Activated CD8-positive, alpha-beta memory T cell treated with anti-CD3 and anti-CD28 coated beads for 24 hours (primary cell): ENCODE measurements at regions not wholly inside any gene's neighbourhood (a gene's known extent, or its start where the extent isn't known, plus 50 kb on each side); places are given as distances from the start of the nearest gene placed in this dataset.

ENCODE experiments used
- DNase-seq: peaks from one replicate; pipeline ENCODE4 v3.0.0-alpha.2; 2020

DNA sequence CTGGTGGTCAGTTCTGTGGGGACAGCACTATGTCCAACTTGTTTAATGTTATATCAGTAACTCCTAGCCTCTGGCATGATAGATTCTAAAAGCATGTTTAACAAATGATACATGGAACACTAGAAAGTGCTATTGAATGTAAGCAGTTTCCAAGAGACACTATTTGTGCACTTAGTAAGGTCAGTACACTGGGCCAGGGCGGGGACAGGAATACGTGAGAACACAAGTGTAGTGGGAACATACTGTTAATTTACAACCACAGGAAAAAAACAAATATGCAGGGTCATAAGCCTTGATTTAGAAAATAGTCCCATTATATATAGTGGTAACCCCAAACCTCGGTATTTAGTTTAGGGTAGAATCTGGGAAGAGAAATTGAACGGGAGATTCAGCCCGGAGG, 88.9 kb upstream of the SLC38A2 start:
- DNase-seq = no peak

GRCh38 chr12:46460682-46461210, 88.2 kb upstream of the SLC38A2 start:
- DNase-seq = no peak

GRCh38 chr12:46459861-46460545, 87.4 kb upstream of the SLC38A2 start:
- no peak for DNase-seq

- DNase-seq = no peak
Measured at GRCh38 chr12:46459111-46459510, 86.5 kb upstream of the SLC38A2 start.

GRCh38 chr12:46458500-46459102, 86.0 kb upstream of the SLC38A2 start:
- DNase-seq = no peak

- no peak for DNase-seq
Measured at GRCh38 chr12:46457958-46458357, 85.4 kb upstream of the SLC38A2 start.

- DNase-seq = no peak
Measured at GRCh38 chr12:46456356-46457334, 84.1 kb upstream of the SLC38A2 start.

- no peak for DNase-seq
Measured at GRCh38 chr12:46455648-46456352, 83.2 kb upstream of the SLC38A2 start.

GRCh38 chr12:46454981-46455380, 82.4 kb upstream of the SLC38A2 start:
- no peak for DNase-seq

GRCh38 chr12:46453428-46453827, 80.9 kb upstream of the SLC38A2 start:
- no peak for DNase-seq

DNA sequence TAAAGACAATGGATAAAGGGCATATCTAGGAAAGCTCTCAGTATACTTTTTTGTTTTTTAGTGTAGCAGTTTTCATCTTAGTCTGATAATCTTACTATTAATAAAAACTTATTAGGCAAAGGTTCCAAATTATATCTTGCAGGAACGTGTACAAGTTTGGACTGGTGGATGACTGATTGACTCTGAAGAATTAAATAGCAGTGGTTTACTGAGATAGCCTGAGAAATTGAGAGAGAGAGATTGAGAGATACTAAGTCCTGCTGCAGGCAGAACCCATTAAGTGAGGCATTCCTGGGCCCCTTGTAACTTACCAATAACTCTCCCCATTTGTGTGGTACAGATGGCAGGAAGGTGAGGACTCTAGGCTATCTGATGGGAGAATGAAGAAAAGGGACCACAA, 80.2 kb upstream of the SLC38A2 start:
- DNase-seq = no peak

- DNase-seq = no peak
Measured at GRCh38 chr12:46452061-46452615, 79.6 kb upstream of the SLC38A2 start.

- DNase-seq = no peak
Measured at GRCh38 chr12:46451276-46452021, 78.9 kb upstream of the SLC38A2 start.

DNA sequence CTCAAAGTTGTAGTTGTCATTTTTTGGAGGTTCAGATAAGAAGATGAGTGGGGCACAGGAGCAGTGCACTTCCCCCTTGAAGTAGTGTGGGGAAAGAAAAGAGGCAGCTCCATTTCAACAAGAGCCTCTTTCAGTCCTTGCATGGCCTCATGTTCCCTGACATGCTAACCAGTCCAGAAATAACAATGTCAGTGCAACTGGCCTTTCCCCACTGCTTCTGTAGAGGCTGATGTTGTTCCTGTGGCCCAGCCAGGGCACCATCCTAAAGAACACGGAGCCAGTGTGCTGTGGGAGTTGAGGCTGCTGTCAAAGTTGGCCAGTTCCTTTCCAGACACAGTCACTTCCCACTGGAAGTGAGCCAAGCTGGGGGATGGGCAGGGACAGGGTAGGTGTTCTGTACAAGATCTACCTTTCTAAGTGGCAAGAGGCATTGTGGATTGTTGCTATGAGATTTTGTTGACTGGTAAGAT, 77.7 kb upstream of the SLC38A2 start:
- DNase-seq = no peak

DNA sequence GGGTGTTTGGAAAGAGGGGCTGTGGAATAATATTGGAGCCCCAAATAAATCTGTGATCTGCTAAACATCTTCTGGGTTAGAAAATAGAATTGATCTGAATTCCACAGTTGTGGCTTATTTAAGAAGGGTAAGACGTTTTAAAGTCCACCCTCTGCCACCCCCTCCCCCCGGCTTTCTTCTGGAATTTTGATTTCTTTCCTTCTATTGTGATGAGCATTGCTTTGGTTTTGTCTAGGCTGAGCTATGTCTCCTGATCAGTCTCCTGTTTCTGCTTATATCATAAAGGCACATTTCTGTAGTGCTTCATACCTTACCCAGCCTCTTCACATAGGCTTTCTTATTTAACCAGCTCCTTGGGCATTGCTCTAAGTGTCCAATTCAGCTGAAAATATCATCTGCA, 77.3 kb upstream of the SLC38A2 start:
- no peak for DNase-seq

GRCh38 chr12:46449316-46449715, 76.7 kb upstream of the SLC38A2 start:
- DNase-seq = no peak

- no peak for DNase-seq
Measured at GRCh38 chr12:46446645-46447044, 74.1 kb upstream of the SLC38A2 start.

- no peak for DNase-seq
Measured at GRCh38 chr12:46445551-46446235, 73.1 kb upstream of the SLC38A2 start.

GRCh38 chr12:46445093-46445492, 72.5 kb upstream of the SLC38A2 start:
- DNase-seq = no peak

DNA sequence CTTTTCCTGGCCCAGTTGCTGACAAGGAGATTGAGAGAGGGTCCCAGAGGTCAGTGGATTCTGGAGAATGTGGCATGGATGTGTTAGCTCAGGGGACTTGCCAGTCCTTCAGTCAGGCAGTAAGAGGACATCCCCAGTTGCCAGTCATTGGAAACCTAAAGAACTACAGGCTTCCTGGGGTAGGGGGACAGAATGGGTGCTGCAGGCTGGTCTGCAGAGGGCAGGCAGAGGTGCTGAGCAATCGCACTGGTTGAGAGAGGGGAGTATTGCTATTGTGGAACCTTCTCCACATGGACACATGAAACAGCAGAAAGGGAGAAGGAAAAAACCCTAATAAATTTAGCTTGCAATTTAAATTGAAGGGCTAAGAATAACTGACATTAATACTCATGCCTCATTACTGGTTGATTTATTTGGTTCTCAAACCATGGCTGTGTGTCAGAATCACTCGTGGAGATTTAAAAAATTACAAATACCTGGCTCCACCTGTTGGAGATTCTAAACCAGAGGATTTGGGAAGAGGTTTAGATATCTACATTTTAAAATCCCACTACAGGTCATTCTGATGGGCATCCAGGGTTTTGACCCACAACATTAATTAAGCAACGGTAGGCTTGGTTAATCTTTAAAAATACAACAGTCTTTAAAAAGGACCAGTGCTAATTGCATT, 71.2 kb upstream of the SLC38A2 start:
- no peak for DNase-seq
